Smooth muscle cell (in vitro differentiated cells): ENCODE measurements at regions not wholly inside any gene's neighbourhood (a gene's known extent, or its start where the extent isn't known, plus 50 kb on each side); places are given as distances from the start of the nearest gene placed in this dataset.

Source experiments
- DNase-seq: peaks from one replicate; lab custom pipeline; 2025; ENCODE audit not compliant: unreplicated experiment; lab: John Stamatoyannopoulos, UW
- H2AFZ ChIP-seq: fragments of 200-600 bp; sonication (generic); 2 replicates; pipeline ENCODE4 v1.6.0; 2016; ENCODE audit warnings: antibody characterized with exemption, low read depth, mild to moderate bottlenecking
- H3F3A ChIP-seq: fragments of 200-600 bp; sonication (generic); 2 replicates; pipeline ENCODE4 v1.6.0; 2017; ENCODE audit warnings: antibody characterized with exemption, low read depth
- H3K27ac ChIP-seq: fragments of 200-600 bp; sonication (generic); 2 replicates; pipeline ENCODE4 v1.5.1; 2016; ENCODE audit warnings: low read depth, mild to moderate bottlenecking
- H3K27me3 ChIP-seq: fragments of 200-600 bp; sonication (generic); 2 replicates; pipeline ENCODE4 v1.6.1; 2016; ENCODE audit warnings: low read depth, mild to moderate bottlenecking
- H3K36me3 ChIP-seq: fragments of 200-600 bp; sonication (generic); 2 replicates; pipeline ENCODE4 v1.5.1; 2016; ENCODE audit warnings: low read depth
- H3K4me1 ChIP-seq: fragments of 200-600 bp; sonication (generic); 2 replicates; pipeline ENCODE4 v1.5.1; 2016; ENCODE audit warnings: low read depth
- H3K4me2 ChIP-seq: fragments of 200-600 bp; sonication (generic); 2 replicates; pipeline ENCODE4 v1.6.0; 2016; ENCODE audit warnings: mild to moderate bottlenecking
- H3K4me3 ChIP-seq: fragments of 200-600 bp; sonication (generic); 2 replicates; pipeline ENCODE4 v1.5.1; 2016; ENCODE audit warnings: mild to moderate bottlenecking
- H3K79me2 ChIP-seq: fragments of 200-600 bp; sonication (generic); 2 replicates; pipeline ENCODE4 v1.6.0; 2016; ENCODE audit warnings: low read depth, mild to moderate bottlenecking
- H3K9ac ChIP-seq: fragments of 200-600 bp; sonication (generic); 2 replicates; pipeline ENCODE4 v1.6.0; 2016; ENCODE audit warnings: low read depth
- H3K9me3 ChIP-seq: fragments of 200-600 bp; sonication (generic); replicated peaks from 2 replicates; pipeline ENCODE4 v1.5.1; 2016; ENCODE audit warnings: low read depth
- H4K20me1 ChIP-seq: fragments of 200-600 bp; sonication (generic); 2 replicates; pipeline ENCODE4 v1.6.0; 2016; ENCODE audit warnings: low read depth
- WGBS: methylation state at CpG from one replicate; pipeline ENCODE4 v1.1.7; 2016; ENCODE audit warnings: low lambda C conversion rate; 5-methylcytosine and 5-hydroxymethylcytosine counted together
- TF ChIP-seq, protein P1 (sequence below): fragments of 200-600 bp; sonication (generic); IDR thresholded peaks from 2 replicates; pipeline ENCODE4 v1.5.1; 2017; ENCODE audit warnings: borderline replicate concordance, mild to moderate bottlenecking, antibody characterized with exemption; ENCODE audit not compliant: insufficient read depth, poor library complexity, severe bottlenecking

DNA sequence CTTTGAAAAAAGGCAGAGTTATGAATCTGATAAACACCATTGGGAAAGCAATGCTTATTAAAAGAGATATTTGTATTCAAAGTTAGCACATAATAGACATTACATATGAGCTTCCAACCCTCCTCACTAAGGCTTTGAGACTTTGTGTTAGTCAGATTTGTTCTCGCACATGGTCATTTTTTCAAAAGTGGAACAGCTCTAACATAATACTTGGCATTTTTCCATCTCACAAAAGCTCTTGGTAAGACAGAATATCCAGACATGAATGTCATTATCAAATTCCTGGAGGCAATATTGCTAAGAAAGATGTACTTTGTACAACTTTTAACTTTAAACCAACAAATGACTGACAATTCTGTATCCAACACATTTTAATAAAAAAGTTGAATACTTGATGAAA is 292.4 kb upstream of the SMIM30 start:
- no peaks in the 10 kb centered on the region for H3K79me2 ChIP-seq
- no peaks in the 10 kb centered on the region for H4K20me1 ChIP-seq
- no peak for DNase-seq
- no peak overlapping the region for H3K9ac ChIP-seq
- H3K4me1 ChIP-seq: no peaks in the 10 kb centered on the region
- H3K4me3 ChIP-seq: no peak overlapping the region
- H3K4me2 ChIP-seq: no peak overlapping the region
- peaks cover 1% of the 10 kb centered on the region for H3K27me3 ChIP-seq
- H2AFZ ChIP-seq: no peak overlapping the region
- no peaks in the 10 kb centered on the region for H3K36me3 ChIP-seq
- 77% methylated on average over 1 of the region's 1 CpG for WGBS
- H3F3A ChIP-seq: no peaks in the 10 kb centered on the region
- no peak overlapping the region for H3K27ac ChIP-seq
- H3K9me3 ChIP-seq: no peaks in the 10 kb centered on the region
- TF ChIP-seq, protein P1, sequence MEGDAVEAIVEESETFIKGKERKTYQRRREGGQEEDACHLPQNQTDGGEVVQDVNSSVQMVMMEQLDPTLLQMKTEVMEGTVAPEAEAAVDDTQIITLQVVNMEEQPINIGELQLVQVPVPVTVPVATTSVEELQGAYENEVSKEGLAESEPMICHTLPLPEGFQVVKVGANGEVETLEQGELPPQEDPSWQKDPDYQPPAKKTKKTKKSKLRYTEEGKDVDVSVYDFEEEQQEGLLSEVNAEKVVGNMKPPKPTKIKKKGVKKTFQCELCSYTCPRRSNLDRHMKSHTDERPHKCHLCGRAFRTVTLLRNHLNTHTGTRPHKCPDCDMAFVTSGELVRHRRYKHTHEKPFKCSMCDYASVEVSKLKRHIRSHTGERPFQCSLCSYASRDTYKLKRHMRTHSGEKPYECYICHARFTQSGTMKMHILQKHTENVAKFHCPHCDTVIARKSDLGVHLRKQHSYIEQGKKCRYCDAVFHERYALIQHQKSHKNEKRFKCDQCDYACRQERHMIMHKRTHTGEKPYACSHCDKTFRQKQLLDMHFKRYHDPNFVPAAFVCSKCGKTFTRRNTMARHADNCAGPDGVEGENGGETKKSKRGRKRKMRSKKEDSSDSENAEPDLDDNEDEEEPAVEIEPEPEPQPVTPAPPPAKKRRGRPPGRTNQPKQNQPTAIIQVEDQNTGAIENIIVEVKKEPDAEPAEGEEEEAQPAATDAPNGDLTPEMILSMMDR: no peak

DNA sequence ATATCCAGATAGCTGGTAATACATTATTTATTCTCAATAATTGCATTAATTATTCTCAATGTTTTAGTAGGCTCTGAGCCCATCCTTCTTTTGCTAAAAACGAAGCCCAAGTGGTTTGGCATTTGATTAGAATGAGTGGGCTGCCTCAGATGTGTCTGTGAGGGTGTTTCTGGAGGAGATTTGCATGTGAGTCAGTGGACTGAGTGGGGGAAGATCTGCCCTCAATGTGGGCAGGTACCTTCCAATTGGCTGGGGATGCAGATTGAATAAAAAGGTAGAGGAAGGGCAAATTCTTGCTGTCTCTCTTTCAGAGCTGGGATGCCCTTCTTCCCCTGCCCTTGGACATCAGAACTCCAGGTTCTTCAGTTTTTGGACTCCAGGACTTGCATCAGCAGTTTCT is 290.6 kb upstream of the SMIM30 start:
- Histone ChIP-seq H3K79me2 (no peaks in the 10 kb centered on the region), H3K4me1 (no peaks in the 10 kb centered on the region), H2AFZ (no peak overlapping the region), H3F3A (no peaks in the 10 kb centered on the region), H3K27me3 (no peaks in the 10 kb centered on the region), H3K4me2 (no peak overlapping the region), H3K36me3 (no peaks in the 10 kb centered on the region), H3K4me3 (no peak overlapping the region), H3K27ac (no peak overlapping the region), H3K9me3 (no peaks in the 10 kb centered on the region), H3K9ac (no peak overlapping the region), H4K20me1 (no peaks in the 10 kb centered on the region)
- DNase-seq: no peak
- TF ChIP-seq, protein P1: no peak
- WGBS: 68% methylated on average over 1 of the region's 1 CpG

DNA sequence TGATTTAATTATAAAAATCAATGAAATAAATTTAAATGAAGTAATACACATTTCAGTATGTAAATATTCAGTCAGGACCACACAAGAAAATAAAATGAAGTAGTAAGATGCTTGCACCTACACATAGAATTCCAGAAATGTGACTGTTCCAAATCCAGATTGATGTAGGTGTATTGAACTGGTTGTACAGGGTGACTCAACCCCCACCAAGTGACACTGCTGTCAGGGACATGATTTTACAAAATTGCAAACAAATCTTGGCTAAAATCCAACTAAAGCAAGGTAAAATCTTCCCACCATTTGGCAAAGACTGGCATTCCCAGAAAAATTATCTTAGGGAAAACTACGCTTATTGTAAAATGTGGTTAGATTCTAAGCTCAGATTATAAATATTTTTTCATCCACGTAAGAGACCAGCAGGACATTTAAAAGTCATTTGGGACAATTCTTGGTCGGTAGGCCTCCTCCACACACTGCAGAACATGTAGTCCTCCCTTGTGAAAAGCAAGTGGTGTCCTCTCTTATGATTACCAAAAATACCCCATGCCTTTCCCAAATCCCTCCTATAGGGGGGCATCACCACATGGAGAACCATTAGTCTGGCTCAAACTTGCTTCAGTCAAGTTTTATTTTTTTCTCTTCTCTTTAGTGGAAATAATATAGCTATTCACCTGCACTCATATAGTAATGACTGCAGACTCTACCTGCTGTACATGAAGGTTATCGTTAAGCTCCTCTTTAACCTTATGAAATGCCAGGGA is 287.1 kb upstream of the SMIM30 start:
- H3K4me2 ChIP-seq: no peak overlapping the region
- 83% methylated on average over 4 of the region's 4 CpGs for WGBS
- no peaks in the 10 kb centered on the region for H3K79me2 ChIP-seq
- no peaks in the 10 kb centered on the region for H3K9me3 ChIP-seq
- no peak for DNase-seq
- no peaks in the 10 kb centered on the region for H3F3A ChIP-seq
- H3K9ac ChIP-seq: no peak overlapping the region
- H3K27ac ChIP-seq: no peak overlapping the region
- H3K27me3 ChIP-seq: no peaks in the 10 kb centered on the region
- no peaks in the 10 kb centered on the region for H3K36me3 ChIP-seq
- H2AFZ ChIP-seq: no peak overlapping the region
- H4K20me1 ChIP-seq: no peaks in the 10 kb centered on the region
- H3K4me3 ChIP-seq: no peak overlapping the region
- TF ChIP-seq, protein P1: no peak
- H3K4me1 ChIP-seq: no peaks in the 10 kb centered on the region

DNA sequence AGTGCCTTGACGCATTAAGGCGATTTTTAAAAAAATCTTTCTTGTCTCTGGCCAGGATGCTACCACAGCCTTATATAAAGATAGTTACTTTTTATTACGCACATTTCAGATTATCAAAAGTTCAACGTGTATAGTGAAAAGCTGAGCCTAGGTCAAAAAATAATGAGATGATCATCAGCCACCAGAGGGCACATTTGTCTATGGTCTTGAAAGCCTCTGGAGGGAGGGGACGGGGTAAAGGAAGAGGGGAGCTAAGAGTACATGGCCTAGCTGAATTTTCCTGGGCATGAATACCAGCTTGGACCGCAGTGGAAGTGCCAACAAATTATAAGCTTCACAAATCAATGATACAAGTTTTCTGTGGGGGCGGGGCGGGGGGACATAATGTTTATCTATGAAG is 285.9 kb upstream of the SMIM30 start:
- no peaks in the 10 kb centered on the region for H3K27me3 ChIP-seq
- no peak overlapping the region for H3K9ac ChIP-seq
- no peaks in the 10 kb centered on the region for H3K9me3 ChIP-seq
- H3K27ac ChIP-seq: no peak overlapping the region
- no peaks in the 10 kb centered on the region for H4K20me1 ChIP-seq
- no peaks in the 10 kb centered on the region for H3F3A ChIP-seq
- H2AFZ ChIP-seq: peak overlapping the region; percentile 12
- 41% methylated on average over 8 of the region's 8 CpGs for WGBS
- H3K79me2 ChIP-seq: no peaks in the 10 kb centered on the region
- H3K4me3 ChIP-seq: no peak overlapping the region
- TF ChIP-seq, protein P1: peak; percentile 18
- H3K4me1 ChIP-seq: no peaks in the 10 kb centered on the region
- DNase-seq: no peak
- no peak overlapping the region for H3K4me2 ChIP-seq
- H3K36me3 ChIP-seq: no peaks in the 10 kb centered on the region
